ENCODE measurements at regions not wholly inside any gene's neighbourhood (a gene's known extent, or its start where the extent isn't known, plus 50 kb on each side); places are given as distances from the start of the nearest gene placed in this dataset.
A peak's percentile ranks its signal among the peaks of the same experiment; 100 is the strongest.

GRCh38 chr1:218525031-218525430 lies 179.9 kb downstream of the TGFB2 start:
- intact Hi-C loops (cut with DNase I), result no loop called here
- WGBS, 2 donors, result 67 to 76% methylated on average over 6 of the region's 6 CpGs
- TF ChIP-seq CTCF (IDR thresholded peaks at IDR 0.05), result no peak
- DNase-seq (no peak), ATAC-seq (no peak), FAIRE-seq (no peak)
- Histone ChIP-seq H3K4me3 (no peak overlapping the region), H3K27me3 (no peaks in the 10 kb centered on the region), H3K4me1 (no peaks in the 10 kb centered on the region), H3K9me3 (no peaks in the 10 kb centered on the region), H3K27ac (no peak overlapping the region), H3K36me3 (no peaks in the 10 kb centered on the region)

GRCh38 chr1:218525451-218526197 lies 180.5 kb downstream of the TGFB2 start:
- TF ChIP-seq CTCF (IDR thresholded peaks at IDR 0.05), result no peak
- Histone ChIP-seq H3K4me3 (no peak overlapping the region), H3K9me3 (no peaks in the 10 kb centered on the region), H3K4me1 (no peaks in the 10 kb centered on the region), H3K27ac (no peak overlapping the region), H3K27me3 (no peaks in the 10 kb centered on the region), H3K36me3 (no peaks in the 10 kb centered on the region)
- WGBS, 2 donors, result 82 to 90% methylated on average over 3 of the region's 3 CpGs
- intact Hi-C loops (cut with DNase I), result no loop called here
- no peak for DNase-seq
- no peak for ATAC-seq
- no peak for FAIRE-seq

GRCh38 chr1:218526198-218526580 lies 181.1 kb downstream of the TGFB2 start:
- FAIRE-seq (no peak), ATAC-seq (peak in 2 of 4 donors; percentile 19 to 26), DNase-seq (no peak)
- Histone ChIP-seq H3K4me1 (no peaks in the 10 kb centered on the region), H3K9me3 (no peaks in the 10 kb centered on the region), H3K36me3 (no peaks in the 10 kb centered on the region), H3K4me3 (no peak overlapping the region), H3K27me3 (no peaks in the 10 kb centered on the region), H3K27ac (no peak overlapping the region)
- TF ChIP-seq CTCF (IDR thresholded peaks at IDR 0.05), result no peak
- intact Hi-C loops (cut with DNase I), result no loop called here
- 22 to 35% methylated on average over 1 of the region's 1 CpG for WGBS, 2 donors

- intact Hi-C loops (cut with DNase I), result no loop called here
- ATAC-seq (no peak), FAIRE-seq (no peak), DNase-seq (no peak)
- Histone ChIP-seq H3K27me3 (no peaks in the 10 kb centered on the region), H3K4me3 (no peak overlapping the region), H3K27ac (no peak overlapping the region), H3K4me1 (no peaks in the 10 kb centered on the region), H3K9me3 (no peaks in the 10 kb centered on the region), H3K36me3 (no peaks in the 10 kb centered on the region)
- 90 to 93% methylated on average over 3 of the region's 3 CpGs for WGBS, 2 donors
- no peak for TF ChIP-seq CTCF (IDR thresholded peaks at IDR 0.05)
Observed at GRCh38 chr1:218527737-218528136, 182.6 kb downstream of the TGFB2 start.

GRCh38 chr1:218529646-218530300 lies 184.6 kb downstream of the TGFB2 start:
- intact Hi-C loops (cut with DNase I), result no loop called here
- Histone ChIP-seq H3K9me3 (no peaks in the 10 kb centered on the region), H3K27ac (no peak overlapping the region), H3K27me3 (no peaks in the 10 kb centered on the region), H3K36me3 (no peaks in the 10 kb centered on the region), H3K4me1 (no peaks in the 10 kb centered on the region), H3K4me3 (no peak overlapping the region)
- DNase-seq, result no peak
- no peak for TF ChIP-seq CTCF (IDR thresholded peaks at IDR 0.05)
- no peak for ATAC-seq
- 63 to 72% methylated on average over 6 of the region's 6 CpGs for WGBS, 2 donors
- FAIRE-seq, result no peak

Measured in pancreas (tissue), 10 donors.